ENCODE measurements at regions not wholly inside any gene's neighbourhood (a gene's known extent, or its start where the extent isn't known, plus 50 kb on each side); places are given as distances from the start of the nearest gene placed in this dataset.

DNA sequence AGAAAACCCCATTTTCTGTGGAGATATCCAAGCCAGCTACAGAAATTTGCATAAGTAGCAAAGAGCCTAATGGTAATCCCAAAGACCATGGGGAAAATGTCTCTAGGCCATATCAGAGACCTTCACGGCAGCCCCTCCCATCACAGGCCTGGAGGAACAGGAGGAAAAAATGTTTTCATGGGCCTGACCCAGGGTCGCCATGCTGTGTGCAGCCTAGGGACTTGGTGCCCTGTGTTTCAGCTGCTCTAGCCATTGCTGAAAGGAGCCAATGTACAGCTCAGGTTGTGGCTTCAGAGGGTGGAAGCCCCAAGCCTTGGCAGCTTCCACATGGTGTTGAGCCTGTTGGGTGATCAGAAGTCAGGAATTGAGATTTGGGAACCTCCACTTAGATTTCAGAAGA, 1150.7 kb downstream of the OTOL1 start:
- H3K9ac ChIP-seq (ENCODE audit: low read length): no peak overlapping the region
- no peak for TF ChIP-seq EZH2 (IDR thresholded peaks at IDR 0.05; ENCODE audit: insufficient read depth, low read length)
- TF ChIP-seq, protein P1, sequence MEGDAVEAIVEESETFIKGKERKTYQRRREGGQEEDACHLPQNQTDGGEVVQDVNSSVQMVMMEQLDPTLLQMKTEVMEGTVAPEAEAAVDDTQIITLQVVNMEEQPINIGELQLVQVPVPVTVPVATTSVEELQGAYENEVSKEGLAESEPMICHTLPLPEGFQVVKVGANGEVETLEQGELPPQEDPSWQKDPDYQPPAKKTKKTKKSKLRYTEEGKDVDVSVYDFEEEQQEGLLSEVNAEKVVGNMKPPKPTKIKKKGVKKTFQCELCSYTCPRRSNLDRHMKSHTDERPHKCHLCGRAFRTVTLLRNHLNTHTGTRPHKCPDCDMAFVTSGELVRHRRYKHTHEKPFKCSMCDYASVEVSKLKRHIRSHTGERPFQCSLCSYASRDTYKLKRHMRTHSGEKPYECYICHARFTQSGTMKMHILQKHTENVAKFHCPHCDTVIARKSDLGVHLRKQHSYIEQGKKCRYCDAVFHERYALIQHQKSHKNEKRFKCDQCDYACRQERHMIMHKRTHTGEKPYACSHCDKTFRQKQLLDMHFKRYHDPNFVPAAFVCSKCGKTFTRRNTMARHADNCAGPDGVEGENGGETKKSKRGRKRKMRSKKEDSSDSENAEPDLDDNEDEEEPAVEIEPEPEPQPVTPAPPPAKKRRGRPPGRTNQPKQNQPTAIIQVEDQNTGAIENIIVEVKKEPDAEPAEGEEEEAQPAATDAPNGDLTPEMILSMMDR (IDR thresholded peaks at IDR 0.05; ENCODE audit: insufficient read depth, low read depth, low read length): no peak
- no peaks in the 10 kb centered on the region for H4K20me1 ChIP-seq (ENCODE audit: insufficient read depth, low read length)
- H3K4me1 ChIP-seq (ENCODE audit: insufficient read depth, low read length): no peaks in the 10 kb centered on the region
- H3K27me3 ChIP-seq (ENCODE audit: insufficient read depth, low read length): no peaks in the 10 kb centered on the region
- no peak overlapping the region for H3K4me3 Mint-ChIP-seq (ENCODE audit: unreplicated experiment)
- no peak overlapping the region for H2AFZ ChIP-seq (ENCODE audit: low read depth, low read length)
- H3K79me2 ChIP-seq (ENCODE audit: insufficient read depth, low read length): no peaks in the 10 kb centered on the region
- no peaks in the 10 kb centered on the region for H3K4me1 Mint-ChIP-seq (ENCODE audit: low read depth, unreplicated experiment)
- no peak for FAIRE-seq
- H3K27ac Mint-ChIP-seq (ENCODE audit: unreplicated experiment): no peak overlapping the region
- H3K27me3 Mint-ChIP-seq (ENCODE audit: low read depth, unreplicated experiment): no peaks in the 10 kb centered on the region
- no peaks in the 10 kb centered on the region for H3K36me3 ChIP-seq (ENCODE audit: insufficient read depth, low read length)
- no peaks in the 10 kb centered on the region for H3K36me3 Mint-ChIP-seq (ENCODE audit: low read depth, unreplicated experiment)
- H3K9me3 Mint-ChIP-seq (ENCODE audit: unreplicated experiment): peaks cover 6% of the 10 kb centered on the region
- peaks cover 6% of the 10 kb centered on the region for H3K9me3 ChIP-seq (ENCODE audit: insufficient read depth, low read depth, low read length)
- H3K4me2 ChIP-seq (ENCODE audit: low read length): no peak overlapping the region
- H3K27ac ChIP-seq (ENCODE audit: low read depth, low read length): no peak overlapping the region
- no peak overlapping the region for H3K4me3 ChIP-seq (ENCODE audit: insufficient read depth, low read depth, low read length)
- DNase-seq (ENCODE audit: low read depth): no peak

- Mint-ChIP-seq H3K4me3 (ENCODE audit: unreplicated experiment) (no peak overlapping the region), H3K4me1 (ENCODE audit: low read depth, unreplicated experiment) (no peaks in the 10 kb centered on the region), H3K9me3 (ENCODE audit: unreplicated experiment) (peaks cover 7% of the 10 kb centered on the region), H3K36me3 (ENCODE audit: low read depth, unreplicated experiment) (no peaks in the 10 kb centered on the region), H3K27me3 (ENCODE audit: low read depth, unreplicated experiment) (no peaks in the 10 kb centered on the region), H3K27ac (ENCODE audit: unreplicated experiment) (no peak overlapping the region)
- H3K9me3 ChIP-seq (ENCODE audit: insufficient read depth, low read depth, low read length): no peaks in the 10 kb centered on the region
- no peak overlapping the region for H3K4me2 ChIP-seq (ENCODE audit: low read length)
- DNase-seq (ENCODE audit: low read depth): no peak
- H4K20me1 ChIP-seq (ENCODE audit: insufficient read depth, low read length): no peaks in the 10 kb centered on the region
- no peaks in the 10 kb centered on the region for H3K79me2 ChIP-seq (ENCODE audit: insufficient read depth, low read length)
- H3K9ac ChIP-seq (ENCODE audit: low read length): no peak overlapping the region
- H3K4me1 ChIP-seq (ENCODE audit: insufficient read depth, low read length): no peaks in the 10 kb centered on the region
- H3K36me3 ChIP-seq (ENCODE audit: insufficient read depth, low read length): no peaks in the 10 kb centered on the region
- FAIRE-seq: no peak
- H3K27me3 ChIP-seq (ENCODE audit: insufficient read depth, low read length): no peaks in the 10 kb centered on the region
- H3K27ac ChIP-seq (ENCODE audit: low read depth, low read length): no peak overlapping the region
- TF ChIP-seq, protein P1 (IDR thresholded peaks at IDR 0.05; ENCODE audit: insufficient read depth, low read depth, low read length): no peak
- no peak for TF ChIP-seq EZH2 (IDR thresholded peaks at IDR 0.05; ENCODE audit: insufficient read depth, low read length)
- no peak overlapping the region for H3K4me3 ChIP-seq (ENCODE audit: insufficient read depth, low read depth, low read length)
- H2AFZ ChIP-seq (ENCODE audit: low read depth, low read length): no peak overlapping the region
These were observed 1161.4 kb downstream of the OTOL1 start for GRCh38 chr3:162658003-162658402.

DNA sequence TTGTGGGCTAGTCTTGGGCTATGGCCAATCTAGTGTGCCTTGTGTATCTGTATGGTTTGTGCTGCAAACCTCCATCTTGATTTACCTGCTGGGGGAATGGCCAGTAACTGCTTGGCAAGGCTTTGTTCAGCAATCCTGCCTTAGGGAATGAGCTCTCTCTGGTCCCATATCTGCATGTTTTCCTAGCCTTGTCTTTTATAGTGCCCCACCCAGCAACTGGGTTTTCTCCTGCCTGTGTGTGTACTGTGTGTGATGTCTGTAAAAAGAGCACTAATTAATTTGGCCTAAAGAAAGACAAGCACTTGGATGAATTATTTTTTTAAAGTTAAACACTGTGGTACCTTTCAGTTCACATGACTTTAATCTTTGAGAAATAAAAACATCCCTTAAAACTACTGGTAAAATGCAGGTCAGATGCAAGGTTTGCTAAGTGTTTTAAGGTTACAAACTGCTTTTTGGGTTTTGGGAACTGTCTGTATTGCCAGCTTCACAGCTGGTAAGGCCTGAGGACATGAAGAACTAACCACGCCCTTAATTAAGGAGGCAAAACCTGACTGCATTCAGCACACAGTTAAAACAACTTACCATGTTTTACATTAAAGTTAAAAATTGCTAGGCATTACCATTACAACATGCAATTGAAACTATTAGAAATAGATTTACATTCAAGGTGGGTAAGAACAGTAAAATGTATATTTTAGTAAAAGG, 1169.2 kb downstream of the OTOL1 start:
- Histone ChIP-seq H3K9ac (ENCODE audit: low read length) (no peak overlapping the region), H4K20me1 (ENCODE audit: insufficient read depth, low read length) (no peaks in the 10 kb centered on the region), H3K9me3 (ENCODE audit: insufficient read depth, low read depth, low read length) (no peaks in the 10 kb centered on the region), H3K4me1 (ENCODE audit: insufficient read depth, low read length) (no peaks in the 10 kb centered on the region), H3K27ac (ENCODE audit: low read depth, low read length) (no peak overlapping the region), H2AFZ (ENCODE audit: low read depth, low read length) (no peak overlapping the region), H3K79me2 (ENCODE audit: insufficient read depth, low read length) (no peaks in the 10 kb centered on the region), H3K4me3 (ENCODE audit: insufficient read depth, low read depth, low read length) (no peak overlapping the region), H3K36me3 (ENCODE audit: insufficient read depth, low read length) (no peaks in the 10 kb centered on the region), H3K4me2 (ENCODE audit: low read length) (no peak overlapping the region), H3K27me3 (ENCODE audit: insufficient read depth, low read length) (no peaks in the 10 kb centered on the region)
- Mint-ChIP-seq H3K4me1 (ENCODE audit: low read depth, unreplicated experiment) (no peaks in the 10 kb centered on the region), H3K9me3 (ENCODE audit: unreplicated experiment) (peaks cover 7% of the 10 kb centered on the region), H3K36me3 (ENCODE audit: low read depth, unreplicated experiment) (no peaks in the 10 kb centered on the region), H3K27me3 (ENCODE audit: low read depth, unreplicated experiment) (no peaks in the 10 kb centered on the region), H3K4me3 (ENCODE audit: unreplicated experiment) (no peak overlapping the region), H3K27ac (ENCODE audit: unreplicated experiment) (no peak overlapping the region)
- TF ChIP-seq EZH2 (IDR thresholded peaks at IDR 0.05; ENCODE audit: insufficient read depth, low read length): no peak
- TF ChIP-seq, protein P1 (IDR thresholded peaks at IDR 0.05; ENCODE audit: insufficient read depth, low read depth, low read length): no peak
- FAIRE-seq (no peak), DNase-seq (ENCODE audit: low read depth) (no peak)
